Fibroblast of mammary gland (primary cell): ENCODE measurements at regions not wholly inside any gene's neighbourhood (a gene's known extent, or its start where the extent isn't known, plus 50 kb on each side); places are given as distances from the start of the nearest gene placed in this dataset.

ENCODE experiments used
- DNase-seq: peaks from one replicate; pipeline ENCODE4 v3.0.0-alpha.2; 2010; ENCODE audit warnings: low read depth
- H3K4me3 ChIP-seq: 2 replicates; pipeline ENCODE4 v1.5.1; 2011; ENCODE audit warnings: low read depth, mild to moderate bottlenecking, low read length, moderate library complexity; ENCODE audit not compliant: control insufficient read depth
- TF ChIP-seq, protein P1 (sequence below): conservative IDR thresholded peaks from 2 replicates; pipeline ENCODE4 v1.5.1; 2011; ENCODE audit warnings: low read depth, low read length, inconsistent platforms; ENCODE audit not compliant: control insufficient read depth, insufficient read depth

DNA sequence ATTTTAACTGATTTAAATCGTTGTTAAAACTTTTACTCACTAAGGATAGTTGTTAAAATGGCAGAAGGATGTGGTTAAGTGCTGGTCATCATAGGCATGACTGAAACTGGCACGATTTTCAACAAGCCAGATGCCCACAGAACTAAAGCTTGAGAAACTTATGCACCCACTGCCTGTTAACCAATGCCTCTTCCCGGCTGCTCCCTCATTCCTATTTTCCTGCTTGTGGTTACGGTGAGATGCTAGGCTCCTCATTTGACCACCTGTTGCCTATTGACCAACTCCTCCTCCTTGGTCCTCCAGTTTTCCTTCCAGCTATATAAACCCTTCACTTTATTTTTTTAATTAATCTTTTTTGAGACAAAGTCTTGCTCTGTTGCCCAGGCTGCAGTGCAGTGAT lies 238.7 kb downstream of the TFCP2L1 start:
- no peak overlapping the region for H3K4me3 ChIP-seq
- DNase-seq = no peak
- TF ChIP-seq, protein P1, sequence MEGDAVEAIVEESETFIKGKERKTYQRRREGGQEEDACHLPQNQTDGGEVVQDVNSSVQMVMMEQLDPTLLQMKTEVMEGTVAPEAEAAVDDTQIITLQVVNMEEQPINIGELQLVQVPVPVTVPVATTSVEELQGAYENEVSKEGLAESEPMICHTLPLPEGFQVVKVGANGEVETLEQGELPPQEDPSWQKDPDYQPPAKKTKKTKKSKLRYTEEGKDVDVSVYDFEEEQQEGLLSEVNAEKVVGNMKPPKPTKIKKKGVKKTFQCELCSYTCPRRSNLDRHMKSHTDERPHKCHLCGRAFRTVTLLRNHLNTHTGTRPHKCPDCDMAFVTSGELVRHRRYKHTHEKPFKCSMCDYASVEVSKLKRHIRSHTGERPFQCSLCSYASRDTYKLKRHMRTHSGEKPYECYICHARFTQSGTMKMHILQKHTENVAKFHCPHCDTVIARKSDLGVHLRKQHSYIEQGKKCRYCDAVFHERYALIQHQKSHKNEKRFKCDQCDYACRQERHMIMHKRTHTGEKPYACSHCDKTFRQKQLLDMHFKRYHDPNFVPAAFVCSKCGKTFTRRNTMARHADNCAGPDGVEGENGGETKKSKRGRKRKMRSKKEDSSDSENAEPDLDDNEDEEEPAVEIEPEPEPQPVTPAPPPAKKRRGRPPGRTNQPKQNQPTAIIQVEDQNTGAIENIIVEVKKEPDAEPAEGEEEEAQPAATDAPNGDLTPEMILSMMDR = no peak

DNA sequence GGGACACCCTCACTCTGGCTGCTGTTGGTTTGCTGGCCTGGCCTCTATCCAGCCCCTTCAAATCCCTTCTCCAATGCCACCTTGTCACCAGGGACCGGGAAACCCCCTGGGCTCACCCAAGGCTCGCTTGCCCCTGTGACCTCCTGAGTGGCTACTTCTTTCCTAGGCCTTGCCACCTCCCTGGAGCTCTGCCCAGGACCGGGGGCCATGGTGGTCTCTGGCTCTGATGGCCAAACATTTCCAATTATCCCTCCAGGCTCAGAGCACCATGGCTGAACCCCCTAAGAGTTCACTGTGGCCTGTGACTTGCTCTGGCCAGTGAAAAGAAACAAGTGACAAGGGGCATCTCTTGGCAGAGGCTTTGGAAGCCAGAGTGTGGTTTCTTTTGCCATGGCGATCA lies 237.6 kb downstream of the TFCP2L1 start:
- DNase-seq = no peak
- no peak overlapping the region for H3K4me3 ChIP-seq
- TF ChIP-seq, protein P1 = no peak

DNA sequence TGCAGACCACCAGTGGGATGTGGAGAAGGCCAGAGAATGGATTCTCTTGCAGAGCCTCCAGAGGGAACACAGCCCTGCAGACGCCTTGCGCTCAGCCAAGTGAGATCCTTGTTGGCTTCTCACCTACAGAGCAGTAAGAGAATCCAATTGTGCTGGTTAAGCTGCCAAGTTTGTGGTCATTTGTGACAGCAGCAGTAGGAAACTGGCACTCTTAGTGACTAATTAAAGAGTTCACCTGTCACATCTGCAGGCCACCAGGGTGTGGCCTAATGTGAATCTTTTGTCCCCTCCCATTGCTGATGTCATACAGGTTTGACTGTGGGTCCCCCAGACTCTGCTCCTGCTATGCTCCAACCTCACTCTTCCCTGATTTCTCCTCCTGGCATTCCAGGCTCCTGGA lies 235.9 kb downstream of the TFCP2L1 start:
- TF ChIP-seq, protein P1 = no peak
- DNase-seq = no peak
- H3K4me3 ChIP-seq = no peak overlapping the region

DNA sequence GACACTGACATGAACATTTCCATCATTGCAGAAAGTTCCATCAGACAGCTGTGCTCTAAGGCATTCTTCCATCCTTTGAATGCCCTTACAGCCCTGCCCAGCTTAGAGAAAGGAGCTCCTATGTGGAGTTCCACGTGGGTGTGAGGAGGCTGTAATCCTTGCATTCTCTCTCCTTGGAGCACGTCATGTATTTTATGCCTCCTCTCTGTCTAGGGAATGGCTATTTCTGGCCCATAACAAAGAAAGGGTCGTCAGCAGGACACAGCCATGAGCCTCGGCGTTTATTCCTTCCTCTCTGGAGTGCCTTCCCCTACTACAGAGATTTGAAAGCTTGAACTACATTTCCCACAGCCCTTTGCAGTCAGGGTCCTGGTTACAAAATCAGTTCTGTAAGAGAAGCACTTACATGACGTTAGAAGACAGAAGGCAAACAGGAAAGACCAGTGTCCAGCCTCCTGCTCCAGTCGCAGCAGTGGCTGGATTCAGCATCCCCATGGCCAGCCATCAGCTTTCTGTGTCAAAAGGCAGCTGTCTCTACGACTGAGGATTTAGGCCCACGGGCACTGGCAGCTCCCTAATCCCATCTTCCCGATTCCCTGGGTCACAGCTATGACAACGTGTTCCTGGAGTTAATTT lies 234.9 kb downstream of the TFCP2L1 start:
- TF ChIP-seq, protein P1 = no peak
- H3K4me3 ChIP-seq = no peak overlapping the region

DNA sequence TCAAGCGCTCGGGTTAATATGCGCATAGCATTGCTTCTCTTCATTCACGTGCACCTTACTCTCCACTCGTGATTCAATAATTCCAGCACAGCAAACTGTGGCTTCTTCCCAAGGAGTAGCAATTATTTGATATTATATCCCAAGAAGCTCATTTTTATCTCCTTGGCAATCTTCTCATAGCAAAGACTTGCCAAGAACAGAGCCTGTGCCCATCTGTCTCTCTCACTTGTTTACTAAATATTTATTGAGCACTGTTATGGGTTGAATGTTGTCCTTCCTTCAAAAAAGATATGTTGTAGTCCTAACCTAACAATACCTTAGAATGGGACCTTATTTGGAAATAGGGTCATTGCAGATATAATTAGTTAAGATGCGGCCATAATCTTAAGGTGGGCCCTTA lies 233.7 kb downstream of the TFCP2L1 start:
- DNase-seq = no peak
- TF ChIP-seq, protein P1 = no peak
- no peak overlapping the region for H3K4me3 ChIP-seq

More for the DNA sequence above, 234.9 kb downstream of the TFCP2L1 start:
- DNase-seq = no peak

DNA sequence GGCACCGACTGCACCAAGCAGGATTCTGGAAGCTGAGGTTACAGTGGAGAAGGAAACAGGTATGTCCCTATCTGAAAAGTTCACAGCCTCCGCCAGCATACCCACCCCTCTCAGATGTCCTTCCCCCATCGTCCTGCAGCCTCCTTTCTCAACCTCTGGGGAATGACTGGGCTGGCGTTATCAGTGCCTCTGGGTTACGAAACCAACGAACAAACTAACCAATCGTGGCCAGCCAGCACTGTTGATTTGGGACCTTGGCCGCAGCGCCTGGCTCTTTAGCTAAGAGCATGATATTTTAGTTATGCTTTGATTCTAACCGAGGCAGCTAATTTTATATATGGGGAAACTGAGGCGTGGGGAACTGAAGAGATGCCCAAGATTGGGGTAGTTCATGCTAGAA lies 233.0 kb downstream of the TFCP2L1 start:
- no peak for DNase-seq
- TF ChIP-seq, protein P1 = no peak

DNA sequence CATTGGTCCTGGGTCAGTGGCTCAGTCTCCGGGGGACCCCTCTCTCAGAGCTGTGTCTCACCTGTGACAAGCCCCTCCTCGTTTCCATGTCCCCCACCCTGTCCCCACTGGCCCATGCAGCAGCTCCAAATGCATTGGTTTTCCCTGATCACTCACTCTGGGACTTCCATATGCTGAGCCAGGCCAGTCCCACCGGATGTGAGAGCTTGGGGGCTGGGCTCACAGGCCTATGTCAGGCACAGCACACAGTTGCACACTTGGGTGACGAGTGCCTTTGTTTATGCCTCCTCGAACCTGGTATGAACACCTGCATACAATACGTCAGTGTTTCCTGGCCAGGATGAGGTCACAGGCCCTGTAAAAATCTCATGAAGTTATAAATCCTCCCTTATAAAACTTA lies 232.5 kb downstream of the TFCP2L1 start:
- DNase-seq = no peak
- TF ChIP-seq, protein P1 = no peak
- H3K4me3 ChIP-seq = no peak overlapping the region

More for the DNA sequence above, 233.0 kb downstream of the TFCP2L1 start:
- H3K4me3 ChIP-seq = no peak overlapping the region
